ENCODE measurements at regions not wholly inside any gene's neighbourhood (a gene's known extent, or its start where the extent isn't known, plus 50 kb on each side); places are given as distances from the start of the nearest gene placed in this dataset.
A peak's percentile ranks its signal among the peaks of the same experiment; 100 is the strongest.

- DNase-seq = no peak
These were observed 1285.8 kb upstream of the NCAM2 start for GRCh38 chr21:19712441-19712840.

DNA sequence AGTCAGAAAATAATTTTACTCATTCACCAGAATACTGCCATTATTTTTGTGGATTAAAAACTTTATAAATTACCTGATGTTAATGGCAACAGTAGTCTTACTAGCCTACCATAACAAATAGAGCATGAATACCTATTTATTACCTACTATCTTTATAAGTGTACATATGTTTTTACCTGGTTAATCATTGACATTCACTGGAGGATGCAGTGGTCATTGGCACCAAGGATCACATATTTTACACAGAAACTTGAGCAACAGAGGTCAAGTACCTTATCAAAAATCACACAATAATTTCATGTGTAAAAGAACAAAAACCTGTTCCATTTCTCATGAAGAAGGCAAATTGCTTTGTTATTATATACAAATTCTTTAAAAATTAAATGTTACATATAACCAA is 1284.9 kb upstream of the NCAM2 start:
- no peak for DNase-seq

- no peak for DNase-seq
These were observed 1274.1 kb upstream of the NCAM2 start for GRCh38 chr21:19724081-19724480.

DNA sequence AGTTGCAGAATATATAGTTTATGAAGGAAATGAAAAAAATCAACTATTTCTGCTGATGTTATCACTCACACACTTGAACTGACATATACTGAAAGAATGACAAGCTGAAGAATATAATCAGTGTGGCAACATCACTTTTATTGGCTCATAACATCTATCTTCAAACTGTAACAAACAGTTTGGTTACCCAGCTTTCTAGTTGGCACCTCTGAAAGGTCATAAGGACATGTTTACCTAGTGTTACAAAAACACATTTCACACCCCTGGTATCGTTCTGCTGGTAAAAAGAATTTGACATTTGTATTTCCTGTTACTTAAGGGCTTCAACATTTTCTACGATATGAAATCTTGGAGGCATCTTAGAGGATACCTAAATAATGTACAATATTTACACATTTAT is 1267.0 kb upstream of the NCAM2 start:
- no peak for DNase-seq

DNA sequence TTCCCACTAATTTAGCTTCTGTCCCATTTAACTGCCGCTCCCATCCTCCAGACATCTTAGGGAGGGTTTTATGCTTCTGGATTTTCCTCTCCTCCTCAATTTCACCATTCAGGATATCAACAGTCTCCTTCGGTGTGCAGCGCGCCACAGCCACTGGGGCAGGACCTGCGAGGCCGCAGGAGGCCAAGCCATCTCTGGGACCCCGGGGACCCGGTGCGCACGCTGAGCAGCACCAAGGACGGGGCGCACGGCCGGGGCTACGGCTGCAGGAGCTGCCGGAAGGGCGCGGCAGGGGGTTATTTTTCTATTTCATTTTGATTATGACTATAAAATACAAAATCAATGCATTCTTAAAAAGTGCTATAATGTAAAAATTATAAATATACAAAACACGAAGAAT is 1238.4 kb upstream of the NCAM2 start:
- DNase-seq = no peak

DNA sequence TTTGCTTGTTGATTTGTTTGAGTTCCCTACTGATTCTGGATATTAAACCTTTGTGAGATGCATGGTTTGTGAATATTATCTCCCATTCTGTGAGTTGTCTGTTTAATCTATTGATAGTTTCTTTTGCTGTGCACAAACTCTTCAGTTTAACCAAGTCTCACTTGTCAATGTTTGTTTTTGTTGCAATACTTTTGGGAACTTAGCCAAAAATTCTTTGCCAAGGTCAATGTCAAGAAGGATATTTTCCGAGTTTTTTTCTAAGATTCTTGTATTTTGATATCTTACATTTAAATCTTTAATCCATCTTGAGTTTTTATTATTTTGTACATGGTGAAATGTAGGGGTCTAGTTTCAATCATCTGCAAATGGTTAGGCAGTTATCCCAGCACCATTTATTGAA is 1230.7 kb upstream of the NCAM2 start:
- no peak for DNase-seq

DNA sequence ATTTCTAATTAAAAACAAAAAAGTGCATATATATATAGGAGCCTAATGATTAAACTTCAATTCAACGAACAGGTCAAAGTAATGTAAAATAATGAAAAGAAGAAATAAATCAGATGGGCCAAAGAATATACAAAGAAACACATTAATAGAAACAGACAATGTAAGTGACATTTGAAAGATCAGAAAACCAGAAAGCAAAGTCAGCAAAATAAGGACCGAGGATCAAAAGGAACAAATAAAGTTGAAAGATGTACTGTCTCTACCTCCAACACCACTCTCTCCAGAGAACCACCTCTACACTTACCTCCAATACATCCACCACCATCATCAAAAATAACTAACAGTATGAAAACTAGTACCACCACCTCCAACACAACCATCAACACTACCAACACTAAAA is 1226.3 kb upstream of the NCAM2 start:
- DNase-seq = no peak

DNA sequence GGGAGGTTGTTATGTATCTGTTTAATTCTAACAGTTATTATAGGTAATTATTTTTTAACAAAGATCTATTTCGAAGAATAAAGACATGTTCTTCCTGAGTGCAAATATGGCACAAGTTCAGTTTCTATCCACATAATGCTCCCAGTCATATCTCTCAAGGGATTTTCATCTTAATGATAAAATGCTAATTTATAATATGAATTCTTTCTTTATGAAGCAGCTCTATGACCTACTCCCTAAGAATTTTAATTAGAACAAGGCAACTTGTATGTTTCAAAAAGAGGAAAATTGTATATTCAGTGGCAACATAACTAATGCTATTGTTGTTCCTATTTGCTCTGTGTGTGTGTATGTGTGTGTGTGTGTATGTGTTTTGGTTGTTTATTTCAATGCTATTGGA is 1222.1 kb upstream of the NCAM2 start:
- no peak for DNase-seq

GRCh38 chr21:19781881-19782652 is 1216.1 kb upstream of the NCAM2 start:
- DNase-seq = no peak

GRCh38 chr21:19785941-19786340 is 1212.3 kb upstream of the NCAM2 start:
- no peak for DNase-seq

- no peak for DNase-seq
These were observed 1206.2 kb upstream of the NCAM2 start for GRCh38 chr21:19792004-19792403.

DNA sequence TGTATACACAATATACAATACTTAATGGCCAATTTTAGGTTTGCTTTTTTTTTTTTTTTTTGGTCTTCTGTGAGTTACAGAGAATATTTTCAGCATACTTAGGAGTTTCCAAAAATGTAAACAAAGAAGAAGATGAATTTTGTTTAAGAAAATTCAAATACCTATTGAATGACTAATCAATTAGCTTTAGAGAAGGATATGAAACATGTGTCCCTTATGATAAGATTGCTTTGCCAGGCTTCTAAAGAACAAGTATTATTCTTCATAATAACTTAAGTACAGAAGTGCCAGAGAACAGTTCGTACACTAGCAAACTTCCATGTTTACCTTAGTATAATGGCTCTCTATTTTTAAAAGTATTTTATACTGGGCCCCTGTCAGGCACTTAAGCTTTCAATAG is 1191.0 kb upstream of the NCAM2 start:
- no peak for DNase-seq

- no peak for DNase-seq
These were observed 1187.4 kb upstream of the NCAM2 start for GRCh38 chr21:19810779-19811178.

DNA sequence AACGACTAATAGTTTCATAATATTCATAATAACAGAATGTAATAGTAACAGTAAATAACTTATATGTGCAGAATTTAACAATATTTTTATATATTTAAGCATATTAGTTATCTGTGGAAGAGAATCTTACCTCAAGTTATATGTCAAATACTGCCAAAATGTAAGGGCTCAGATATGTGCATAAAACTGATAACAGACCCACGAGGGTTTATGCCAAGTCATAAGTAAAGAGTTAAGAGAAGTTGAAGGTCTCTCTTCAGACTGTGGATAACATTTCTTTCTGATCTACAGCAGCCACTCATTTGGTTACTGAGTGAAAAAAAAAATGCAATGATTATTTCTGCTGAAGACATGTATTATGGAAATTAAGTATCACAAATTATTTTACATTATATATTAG is 1167.8 kb upstream of the NCAM2 start:
- peak; percentile 80 for DNase-seq

GRCh38 chr21:19832551-19832950 is 1165.7 kb upstream of the NCAM2 start:
- DNase-seq = no peak

DNA sequence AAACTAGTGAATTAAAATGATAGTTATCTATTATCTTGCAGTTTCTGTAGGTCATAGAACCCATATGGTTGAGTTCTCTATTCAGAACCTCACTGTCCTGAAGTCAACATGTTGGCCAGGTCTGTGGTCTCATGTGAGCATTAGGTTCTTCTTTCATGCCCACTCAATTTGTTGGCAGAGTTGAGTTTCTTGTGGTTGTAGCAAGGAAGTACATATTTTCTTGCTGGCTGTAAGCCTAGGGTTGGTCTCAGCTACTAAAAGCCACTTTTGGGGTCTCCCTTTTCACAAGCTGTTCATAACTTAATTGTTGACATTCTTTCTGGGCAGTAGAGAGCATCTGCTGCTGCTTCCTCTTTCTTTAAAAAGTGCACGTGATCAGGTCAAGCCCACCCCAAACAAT is 1165.1 kb upstream of the NCAM2 start:
- peak; percentile 9 for DNase-seq

- DNase-seq = no peak
These were observed 1155.6 kb upstream of the NCAM2 start for GRCh38 chr21:19842601-19843000.

- no peak for DNase-seq
These were observed 1153.9 kb upstream of the NCAM2 start for GRCh38 chr21:19844334-19844733.

DNA sequence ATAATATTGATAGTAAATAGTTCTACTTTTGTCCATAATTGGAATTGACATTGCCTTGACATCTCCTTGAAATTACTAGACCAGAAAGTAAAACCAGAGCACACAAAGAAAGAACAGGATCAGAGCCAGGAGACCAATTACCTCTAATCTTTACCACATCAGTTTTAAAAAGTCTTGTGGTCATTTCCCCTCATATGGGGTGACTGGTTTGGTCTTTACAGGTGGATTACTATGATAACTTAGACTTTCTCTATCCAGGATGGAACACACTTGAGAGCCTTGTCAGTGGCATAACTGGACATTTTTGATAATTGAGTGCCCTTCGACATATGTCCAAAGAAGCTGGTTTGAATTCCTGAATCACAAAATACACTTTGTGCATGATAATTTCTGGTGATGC is 1148.1 kb upstream of the NCAM2 start:
- DNase-seq = peak; percentile 19

- DNase-seq = no peak
These were observed 1145.1 kb upstream of the NCAM2 start for GRCh38 chr21:19853061-19853460.

GRCh38 chr21:19853709-19854575 is 1144.3 kb upstream of the NCAM2 start:
- DNase-seq = no peak

DNA sequence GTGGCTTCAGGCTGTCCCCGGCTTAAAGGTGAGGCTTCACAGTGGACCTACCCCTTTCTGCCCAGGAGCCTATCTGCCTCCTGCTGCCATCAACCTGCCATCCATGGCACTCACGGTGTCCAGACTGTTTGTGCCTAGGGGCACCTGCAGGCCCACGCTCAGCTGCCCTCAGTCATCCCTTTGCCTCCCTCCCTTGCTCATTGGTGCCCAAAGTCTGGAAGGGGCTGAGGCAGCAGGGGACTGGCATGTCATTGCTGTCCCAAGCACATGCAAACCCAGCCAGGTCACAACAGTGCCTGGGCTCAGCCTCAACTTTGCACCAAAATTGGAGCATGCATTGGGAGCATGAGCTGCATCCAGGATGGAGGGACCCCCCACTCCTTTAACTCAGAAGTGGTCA is 1142.7 kb upstream of the NCAM2 start:
- no peak for DNase-seq

- DNase-seq = no peak
These were observed 1133.7 kb upstream of the NCAM2 start for GRCh38 chr21:19864476-19864875.

- DNase-seq = no peak
These were observed 1127.5 kb upstream of the NCAM2 start for GRCh38 chr21:19870682-19871081.
